ENCODE measurements at regions not wholly inside any gene's neighbourhood (a gene's known extent, or its start where the extent isn't known, plus 50 kb on each side); places are given as distances from the start of the nearest gene placed in this dataset.

DNA sequence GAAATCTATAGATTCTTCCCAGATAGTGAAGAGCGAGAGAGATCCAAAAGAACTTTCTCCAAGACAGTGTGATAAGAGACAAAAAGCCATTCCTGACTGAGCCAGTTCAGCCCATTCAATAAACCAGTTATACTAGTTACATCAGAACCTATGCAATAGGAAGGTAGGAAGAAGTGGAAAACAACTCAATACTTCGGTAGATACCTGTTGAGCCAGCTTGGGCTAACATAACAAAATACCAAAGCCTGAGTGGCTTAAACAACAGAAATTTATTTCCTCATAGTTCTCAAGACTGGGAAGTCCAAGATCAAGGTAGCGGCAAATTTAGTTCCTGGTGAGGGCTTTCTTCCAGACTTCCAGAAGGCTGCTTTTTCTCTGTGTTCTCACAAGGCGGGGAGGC lies 214.5 kb upstream of the GRAMD2B start:
- TF ChIP-seq, protein P1, sequence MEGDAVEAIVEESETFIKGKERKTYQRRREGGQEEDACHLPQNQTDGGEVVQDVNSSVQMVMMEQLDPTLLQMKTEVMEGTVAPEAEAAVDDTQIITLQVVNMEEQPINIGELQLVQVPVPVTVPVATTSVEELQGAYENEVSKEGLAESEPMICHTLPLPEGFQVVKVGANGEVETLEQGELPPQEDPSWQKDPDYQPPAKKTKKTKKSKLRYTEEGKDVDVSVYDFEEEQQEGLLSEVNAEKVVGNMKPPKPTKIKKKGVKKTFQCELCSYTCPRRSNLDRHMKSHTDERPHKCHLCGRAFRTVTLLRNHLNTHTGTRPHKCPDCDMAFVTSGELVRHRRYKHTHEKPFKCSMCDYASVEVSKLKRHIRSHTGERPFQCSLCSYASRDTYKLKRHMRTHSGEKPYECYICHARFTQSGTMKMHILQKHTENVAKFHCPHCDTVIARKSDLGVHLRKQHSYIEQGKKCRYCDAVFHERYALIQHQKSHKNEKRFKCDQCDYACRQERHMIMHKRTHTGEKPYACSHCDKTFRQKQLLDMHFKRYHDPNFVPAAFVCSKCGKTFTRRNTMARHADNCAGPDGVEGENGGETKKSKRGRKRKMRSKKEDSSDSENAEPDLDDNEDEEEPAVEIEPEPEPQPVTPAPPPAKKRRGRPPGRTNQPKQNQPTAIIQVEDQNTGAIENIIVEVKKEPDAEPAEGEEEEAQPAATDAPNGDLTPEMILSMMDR (IDR thresholded peaks at IDR 0.05 in 2 of 3, conservative IDR thresholded peaks at IDR 0.05 in 1 of 3; ENCODE audit: control insufficient read depth in 2 of 3, extremely low read depth in 1 of 3, insufficient read depth in 1 of 3, low read depth in 3 of 3, low read length in 3 of 3), result no peak
- TF ChIP-seq SMC3 (IDR thresholded peaks at IDR 0.05; ENCODE audit: borderline replicate concordance, low read length) (no peak), POU2F2 (IDR thresholded peaks at IDR 0.05; ENCODE audit: borderline replicate concordance, low read depth, low read length) (no peak), ZNF274 (IDR thresholded peaks at IDR 0.05; ENCODE audit: insufficient read depth, insufficient read length) (no peak), CHD2 (IDR thresholded peaks at IDR 0.05; ENCODE audit: borderline replicate concordance, low read depth, low read length) (no peak), HCFC1 (IDR thresholded peaks at IDR 0.05; ENCODE audit: low read length) (no peak), ZZZ3 (IDR thresholded peaks at IDR 0.05; ENCODE audit: control insufficient read depth, insufficient read length, low read depth) (no peak), HDAC6 (IDR thresholded peaks at IDR 0.05; ENCODE audit: unreplicated experiment) (no peak)
- TF ChIP-seq, protein P2, sequence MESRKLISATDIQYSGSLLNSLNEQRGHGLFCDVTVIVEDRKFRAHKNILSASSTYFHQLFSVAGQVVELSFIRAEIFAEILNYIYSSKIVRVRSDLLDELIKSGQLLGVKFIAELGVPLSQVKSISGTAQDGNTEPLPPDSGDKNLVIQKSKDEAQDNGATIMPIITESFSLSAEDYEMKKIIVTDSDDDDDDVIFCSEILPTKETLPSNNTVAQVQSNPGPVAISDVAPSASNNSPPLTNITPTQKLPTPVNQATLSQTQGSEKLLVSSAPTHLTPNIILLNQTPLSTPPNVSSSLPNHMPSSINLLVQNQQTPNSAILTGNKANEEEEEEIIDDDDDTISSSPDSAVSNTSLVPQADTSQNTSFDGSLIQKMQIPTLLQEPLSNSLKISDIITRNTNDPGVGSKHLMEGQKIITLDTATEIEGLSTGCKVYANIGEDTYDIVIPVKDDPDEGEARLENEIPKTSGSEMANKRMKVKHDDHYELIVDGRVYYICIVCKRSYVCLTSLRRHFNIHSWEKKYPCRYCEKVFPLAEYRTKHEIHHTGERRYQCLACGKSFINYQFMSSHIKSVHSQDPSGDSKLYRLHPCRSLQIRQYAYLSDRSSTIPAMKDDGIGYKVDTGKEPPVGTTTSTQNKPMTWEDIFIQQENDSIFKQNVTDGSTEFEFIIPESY (IDR thresholded peaks at IDR 0.05), result no peak
- TF ChIP-seq, protein P3, sequence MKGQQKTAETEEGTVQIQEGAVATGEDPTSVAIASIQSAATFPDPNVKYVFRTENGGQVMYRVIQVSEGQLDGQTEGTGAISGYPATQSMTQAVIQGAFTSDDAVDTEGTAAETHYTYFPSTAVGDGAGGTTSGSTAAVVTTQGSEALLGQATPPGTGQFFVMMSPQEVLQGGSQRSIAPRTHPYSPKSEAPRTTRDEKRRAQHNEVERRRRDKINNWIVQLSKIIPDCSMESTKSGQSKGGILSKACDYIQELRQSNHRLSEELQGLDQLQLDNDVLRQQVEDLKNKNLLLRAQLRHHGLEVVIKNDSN (IDR thresholded peaks at IDR 0.05; ENCODE audit: borderline replicate concordance, extremely low read length, insufficient read depth, low read depth, low read length), result no peak

Measured in GM12878 (cell line).